Osteoblast (primary cell): ENCODE measurements at regions not wholly inside any gene's neighbourhood (a gene's known extent, or its start where the extent isn't known, plus 50 kb on each side); places are given as distances from the start of the nearest gene placed in this dataset.

Experiments used
- DNase-seq: peaks from one replicate; pipeline ENCODE4 v3.0.0; 2011; ENCODE audit warnings: low spot score, mixed read lengths; ENCODE audit not compliant: insufficient read length; ENCODE audit errors: missing footprints
- H2AFZ ChIP-seq: 2 replicates; pipeline ENCODE4 v1.6.0; 2011; ENCODE audit warnings: mild to moderate bottlenecking, low read length
- H3K27ac ChIP-seq: 2 replicates; pipeline ENCODE4 v1.5.1; 2011; ENCODE audit warnings: mild to moderate bottlenecking, low read depth, low read length, moderate library complexity
- H3K27me3 ChIP-seq: 2 replicates; pipeline ENCODE4 v1.6.0; 2012; ENCODE audit warnings: mild to moderate bottlenecking, control low read depth, inconsistent platforms, low read length, moderate library complexity; ENCODE audit not compliant: insufficient read depth
- H3K36me3 ChIP-seq: 2 replicates; pipeline ENCODE4 v1.5.1; 2011; ENCODE audit warnings: mild to moderate bottlenecking, low read length, control low read depth, moderate library complexity; ENCODE audit not compliant: insufficient read depth
- H3K4me1 ChIP-seq: 2 replicates; pipeline ENCODE4 v1.5.1; 2011; ENCODE audit warnings: mild to moderate bottlenecking, low read length, control low read depth, moderate library complexity; ENCODE audit not compliant: insufficient read depth
- H3K4me2 ChIP-seq: 2 replicates; pipeline ENCODE4 v1.6.0; 2011; ENCODE audit warnings: mild to moderate bottlenecking, low read length; ENCODE audit not compliant: insufficient read depth
- H3K4me3 ChIP-seq: fragments of 200-600 bp; sonication (generic); 3 replicates; pipeline ENCODE4 v1.5.1; 2012; ENCODE audit warnings: mild to moderate bottlenecking, low read length, inconsistent platforms; ENCODE audit not compliant: insufficient read depth
- H3K79me2 ChIP-seq: 2 replicates; pipeline ENCODE4 v1.6.0; 2012; ENCODE audit warnings: mild to moderate bottlenecking, low read length, control low read depth, inconsistent platforms; ENCODE audit not compliant: insufficient read depth
- H3K9me3 ChIP-seq: 2 replicates; pipeline ENCODE4 v1.5.1; 2011; ENCODE audit warnings: low read depth, low read length, control low read depth
- H4K20me1 ChIP-seq: 2 replicates; pipeline ENCODE4 v1.6.0; 2012; ENCODE audit warnings: mild to moderate bottlenecking, low read length, control low read depth; ENCODE audit not compliant: insufficient read depth
- CTCF ChIP-seq: IDR thresholded peaks from 2 replicates; pipeline ENCODE4 v1.5.1; 2011; ENCODE audit warnings: mild to moderate bottlenecking, low read depth, low read length, moderate library complexity; ENCODE audit errors: extremely low read depth

- Histone ChIP-seq H2AFZ (no peak overlapping the region), H3K4me3 (no peak overlapping the region), H3K27ac (no peak overlapping the region), H4K20me1 (no peaks in the 10 kb centered on the region), H3K36me3 (no peaks in the 10 kb centered on the region), H3K27me3 (no peaks in the 10 kb centered on the region), H3K4me2 (no peak overlapping the region), H3K4me1 (no peaks in the 10 kb centered on the region), H3K79me2 (no peaks in the 10 kb centered on the region), H3K9me3 (no peaks in the 10 kb centered on the region)
- peak; percentile 36 for DNase-seq
- TF ChIP-seq CTCF, result no peak
Measured at GRCh38 chr1:218742467-218743262, 397.5 kb downstream of the TGFB2 start.

GRCh38 chr1:218743861-218744505, 398.8 kb downstream of the TGFB2 start:
- no peaks in the 10 kb centered on the region for H3K79me2 ChIP-seq
- H3K27me3 ChIP-seq, result no peaks in the 10 kb centered on the region
- no peaks in the 10 kb centered on the region for H4K20me1 ChIP-seq
- H3K9me3 ChIP-seq, result no peaks in the 10 kb centered on the region
- no peaks in the 10 kb centered on the region for H3K36me3 ChIP-seq
- H3K4me2 ChIP-seq, result no peak overlapping the region
- H3K4me1 ChIP-seq, result no peaks in the 10 kb centered on the region
- no peak overlapping the region for H2AFZ ChIP-seq
- H3K4me3 ChIP-seq, result no peak overlapping the region
- DNase-seq, result no peak
- H3K27ac ChIP-seq, result no peak overlapping the region
- no peak for TF ChIP-seq CTCF

GRCh38 chr1:218748071-218748470, 402.9 kb downstream of the TGFB2 start:
- Histone ChIP-seq H3K4me3 (no peak overlapping the region), H3K9me3 (no peaks in the 10 kb centered on the region), H3K27ac (no peak overlapping the region), H3K4me2 (no peak overlapping the region), H3K27me3 (no peaks in the 10 kb centered on the region), H2AFZ (no peak overlapping the region), H3K79me2 (no peaks in the 10 kb centered on the region), H3K36me3 (no peaks in the 10 kb centered on the region), H3K4me1 (no peaks in the 10 kb centered on the region), H4K20me1 (no peaks in the 10 kb centered on the region)
- TF ChIP-seq CTCF, result no peak
- DNase-seq, result no peak

GRCh38 chr1:218750216-218750970, 405.3 kb downstream of the TGFB2 start:
- no peak overlapping the region for H2AFZ ChIP-seq
- no peak for TF ChIP-seq CTCF

More at GRCh38 chr1:218750216-218750970, 405.3 kb downstream of the TGFB2 start:
- Histone ChIP-seq H3K27me3 (no peaks in the 10 kb centered on the region), H4K20me1 (no peaks in the 10 kb centered on the region), H3K79me2 (no peaks in the 10 kb centered on the region), H3K9me3 (no peaks in the 10 kb centered on the region), H3K4me2 (no peak overlapping the region), H3K4me3 (no peak overlapping the region), H3K36me3 (no peaks in the 10 kb centered on the region), H3K27ac (no peak overlapping the region), H3K4me1 (no peaks in the 10 kb centered on the region)
- DNase-seq, result no peak
